Activated CD8-positive, alpha-beta memory T cell treated with anti-CD3 and anti-CD28 coated beads for 24 hours (primary cell): ENCODE measurements at regions not wholly inside any gene's neighbourhood (a gene's known extent, or its start where the extent isn't known, plus 50 kb on each side); places are given as distances from the start of the nearest gene placed in this dataset.
"Not testable (repeated sequence)": the region's sequence is repeated elsewhere in the genome, so short reads cannot be mapped to it uniquely, and the experiment has no call there.

Experiments
- DNase-seq: peaks from one replicate; pipeline ENCODE4 v3.0.0-alpha.2; 2020

GRCh38 chr18:10086458-10087210 lies 172.8 kb downstream of the VAPA start:
- no peak for DNase-seq

DNA sequence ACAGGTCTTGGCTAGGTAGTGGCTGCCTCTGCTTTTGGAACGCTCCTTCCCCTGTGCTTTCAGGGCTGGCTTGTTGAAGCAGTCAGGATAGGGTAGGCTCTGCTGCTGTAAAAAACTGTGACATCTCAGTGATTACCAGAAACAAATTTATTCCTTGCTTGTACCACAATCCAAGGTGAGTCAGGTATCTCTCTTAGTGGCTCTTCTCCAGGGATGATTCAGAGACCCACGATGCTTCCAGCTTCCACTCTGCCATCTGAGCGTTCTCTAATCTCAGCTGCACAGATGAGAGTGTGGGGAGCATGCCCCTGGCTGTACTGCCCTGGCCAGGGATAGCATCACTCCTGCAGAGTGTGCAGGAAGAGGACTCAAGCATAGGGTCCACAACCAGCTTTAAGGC lies 174.9 kb downstream of the VAPA start:
- DNase-seq: no peak

DNA sequence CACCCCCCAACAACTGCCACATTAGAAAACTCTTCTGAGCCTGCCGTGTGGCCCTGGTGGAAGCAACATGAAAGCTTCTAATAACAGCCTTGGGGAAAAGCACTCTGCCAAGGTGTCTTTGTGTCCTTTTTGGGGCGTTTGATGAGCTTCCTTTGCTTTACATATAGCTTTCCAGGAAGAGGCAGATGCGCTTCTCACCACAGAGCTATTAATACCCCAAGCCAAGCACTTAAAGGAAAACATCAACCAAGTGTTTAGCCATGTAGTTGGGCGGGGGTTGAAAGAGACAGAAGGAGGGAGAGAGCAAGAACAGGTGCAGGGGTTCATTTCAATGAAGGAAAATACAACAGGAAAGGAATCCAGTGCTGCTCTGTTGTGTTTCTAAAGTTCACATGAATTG lies 176.1 kb downstream of the VAPA start:
- no peak for DNase-seq

GRCh38 chr18:10090668-10091067 lies 176.9 kb downstream of the VAPA start:
- no peak for DNase-seq

DNA sequence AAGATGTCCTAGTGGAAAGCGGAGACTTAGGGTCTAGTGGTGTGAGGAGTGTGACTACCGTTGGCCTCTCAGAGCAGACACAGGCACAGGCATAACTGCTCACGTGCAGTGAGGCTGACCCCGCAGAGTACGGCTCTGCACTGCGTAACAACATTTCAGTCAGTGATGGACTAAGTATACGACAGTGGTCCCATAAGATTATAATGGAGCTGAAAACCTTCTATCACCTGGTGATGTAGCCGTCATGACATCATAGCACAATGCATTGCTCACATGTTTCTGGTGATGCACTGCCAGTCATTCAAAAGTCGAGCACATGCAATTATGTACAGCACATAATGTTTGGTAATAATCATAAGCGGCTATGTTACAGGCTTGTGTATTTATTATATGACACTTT lies 179.6 kb downstream of the VAPA start:
- no peak for DNase-seq

- DNase-seq: no peak
Measured at GRCh38 chr18:10094154-10094553, 180.3 kb downstream of the VAPA start.

DNA sequence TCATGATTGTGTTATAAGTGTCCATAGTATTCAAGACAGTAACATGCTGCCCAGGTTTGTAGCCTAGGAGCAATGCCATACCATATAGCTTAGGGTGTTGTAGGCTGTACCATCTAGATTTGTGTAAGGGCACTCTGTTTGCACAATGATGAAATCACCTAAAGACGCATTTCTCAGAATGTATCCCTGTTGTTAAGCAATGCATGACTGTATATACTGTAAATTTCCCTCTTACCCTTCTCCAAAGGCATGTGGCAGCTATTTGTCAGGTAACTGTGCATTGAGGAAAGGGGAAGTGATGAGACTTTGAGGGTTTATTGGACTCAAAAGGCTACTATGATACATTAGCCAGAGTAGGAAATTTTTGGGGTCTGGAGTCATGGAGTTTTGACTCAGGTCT lies 180.8 kb downstream of the VAPA start:
- no peak for DNase-seq

- no peak for DNase-seq
Measured at GRCh38 chr18:10095356-10095755, 181.5 kb downstream of the VAPA start.

DNA sequence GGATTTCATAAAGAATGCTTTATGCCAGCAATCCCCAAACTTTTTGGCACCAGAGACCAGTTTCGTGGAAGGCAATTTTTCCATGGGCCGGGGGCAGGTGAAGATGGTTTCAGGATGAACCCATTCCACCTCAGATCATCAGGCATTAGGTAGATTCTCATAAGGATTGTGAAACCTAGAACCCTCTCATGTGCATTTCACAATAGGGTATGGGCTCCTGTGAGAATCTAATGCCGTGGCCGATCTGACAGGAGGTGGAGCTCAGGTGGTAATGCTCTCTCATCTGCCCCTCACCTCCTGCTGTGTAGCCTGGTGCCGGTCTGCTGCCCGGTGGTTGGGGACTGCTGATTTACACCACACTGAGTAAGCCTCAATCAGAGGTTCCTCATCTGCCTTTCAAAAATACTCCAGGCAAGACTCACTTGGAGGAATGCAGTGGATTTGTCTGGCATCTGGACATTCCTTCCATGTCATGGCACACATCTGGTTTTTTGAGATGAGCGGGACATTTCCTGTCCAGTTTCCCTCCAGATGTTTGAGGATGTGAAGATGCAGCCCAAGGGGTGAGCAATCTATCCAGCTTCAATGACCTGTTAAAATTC lies 185.8 kb downstream of the VAPA start:
- DNase-seq: no peak

DNA sequence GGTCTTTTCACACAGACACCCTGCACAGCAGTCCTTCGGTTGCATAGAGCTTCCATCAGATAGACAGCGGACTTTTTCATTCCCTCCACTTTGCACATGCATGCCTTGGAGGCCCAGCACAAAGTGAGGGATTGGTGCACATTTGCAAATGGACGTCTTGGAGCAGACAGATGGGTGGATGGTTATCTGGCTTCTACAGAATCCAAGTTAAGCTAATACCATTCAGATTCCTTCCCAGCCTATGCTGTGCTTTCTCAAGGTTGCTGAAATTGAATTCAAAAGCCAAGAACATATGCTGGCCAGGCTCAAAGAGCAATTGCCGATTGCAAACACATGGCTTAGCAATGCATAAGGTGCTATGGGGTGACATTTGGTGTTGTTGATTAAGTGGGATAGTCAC lies 186.4 kb downstream of the VAPA start:
- no peak for DNase-seq

DNA sequence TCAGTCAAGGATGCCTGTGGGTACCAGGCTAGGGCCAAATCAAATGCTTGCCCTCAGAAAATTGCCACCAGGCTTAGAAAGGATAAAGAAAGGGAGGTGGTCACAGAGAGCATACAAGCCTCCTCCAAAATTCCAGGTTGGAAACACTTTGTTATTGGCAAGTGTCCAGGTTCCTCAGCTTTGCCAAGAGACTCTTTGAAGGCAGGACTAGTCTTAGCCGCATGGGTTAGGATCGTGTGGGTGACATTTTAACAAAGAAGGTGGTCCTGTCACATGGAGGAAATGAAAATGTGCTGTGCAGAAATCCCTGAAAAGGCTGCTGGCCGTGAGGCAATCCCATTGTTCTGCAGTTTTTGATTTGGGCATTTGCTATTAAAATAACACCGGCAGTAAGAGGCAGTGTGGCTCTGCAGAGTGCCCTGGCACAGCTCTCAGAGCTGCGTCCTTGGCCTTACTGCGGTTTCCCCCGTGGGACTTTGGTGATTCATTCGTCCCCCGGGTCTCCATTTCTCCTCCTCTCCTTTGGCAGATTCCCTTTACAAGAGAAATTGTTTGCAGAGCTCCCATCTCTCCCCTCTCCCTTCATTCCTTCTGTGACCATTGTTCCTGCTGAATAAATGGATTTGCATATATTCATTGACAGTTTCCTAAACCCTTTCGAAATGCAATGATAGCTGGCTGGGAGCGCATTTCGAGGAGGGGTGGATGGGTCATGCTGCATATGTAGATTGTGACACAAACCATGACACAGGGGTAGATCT lies 187.3 kb downstream of the VAPA start:
- no peak for DNase-seq

DNA sequence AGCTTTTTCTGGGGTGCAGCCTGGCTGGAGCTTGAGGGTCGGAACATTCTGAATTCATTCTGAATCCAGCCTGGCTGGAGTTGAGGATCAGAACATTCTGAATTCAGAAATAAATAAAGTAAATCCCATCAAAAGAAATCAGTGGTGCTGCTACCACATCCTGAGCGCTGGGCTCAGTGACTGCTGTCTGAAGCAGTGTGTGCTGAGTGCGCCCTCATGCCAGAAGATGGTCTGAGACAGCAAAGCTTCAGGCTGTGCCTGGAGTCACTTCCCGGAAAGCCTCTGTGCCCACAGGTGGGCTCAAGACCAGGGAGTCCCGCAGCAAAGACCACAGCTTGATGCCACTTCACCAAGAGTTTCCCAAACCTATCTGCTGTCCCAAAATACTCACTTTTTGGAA lies 187.9 kb downstream of the VAPA start:
- no peak for DNase-seq

- not testable (repeated sequence) for DNase-seq
Measured at GRCh38 chr18:10105118-10105517, 191.3 kb downstream of the VAPA start.

DNA sequence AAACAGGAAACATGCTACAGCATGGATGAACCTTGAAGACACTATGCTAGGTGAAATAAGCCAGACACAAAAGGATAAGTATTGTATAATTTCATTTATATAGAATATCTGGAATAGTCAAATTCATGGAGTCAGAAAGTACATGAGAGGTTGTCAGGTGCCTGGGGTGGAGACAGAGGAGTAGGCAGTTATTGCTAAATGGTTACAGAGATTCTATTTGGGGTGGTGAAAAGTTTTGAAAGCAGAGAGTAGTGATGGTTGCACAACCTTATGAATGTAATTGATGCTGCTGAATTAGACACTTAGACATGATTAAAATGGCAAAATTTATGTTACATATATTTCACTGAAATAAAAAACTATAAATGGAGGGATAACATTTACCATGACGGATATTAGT lies 197.4 kb downstream of the VAPA start:
- DNase-seq: no peak

GRCh38 chr18:10111944-10112343 lies 198.1 kb downstream of the VAPA start:
- no peak for DNase-seq

DNA sequence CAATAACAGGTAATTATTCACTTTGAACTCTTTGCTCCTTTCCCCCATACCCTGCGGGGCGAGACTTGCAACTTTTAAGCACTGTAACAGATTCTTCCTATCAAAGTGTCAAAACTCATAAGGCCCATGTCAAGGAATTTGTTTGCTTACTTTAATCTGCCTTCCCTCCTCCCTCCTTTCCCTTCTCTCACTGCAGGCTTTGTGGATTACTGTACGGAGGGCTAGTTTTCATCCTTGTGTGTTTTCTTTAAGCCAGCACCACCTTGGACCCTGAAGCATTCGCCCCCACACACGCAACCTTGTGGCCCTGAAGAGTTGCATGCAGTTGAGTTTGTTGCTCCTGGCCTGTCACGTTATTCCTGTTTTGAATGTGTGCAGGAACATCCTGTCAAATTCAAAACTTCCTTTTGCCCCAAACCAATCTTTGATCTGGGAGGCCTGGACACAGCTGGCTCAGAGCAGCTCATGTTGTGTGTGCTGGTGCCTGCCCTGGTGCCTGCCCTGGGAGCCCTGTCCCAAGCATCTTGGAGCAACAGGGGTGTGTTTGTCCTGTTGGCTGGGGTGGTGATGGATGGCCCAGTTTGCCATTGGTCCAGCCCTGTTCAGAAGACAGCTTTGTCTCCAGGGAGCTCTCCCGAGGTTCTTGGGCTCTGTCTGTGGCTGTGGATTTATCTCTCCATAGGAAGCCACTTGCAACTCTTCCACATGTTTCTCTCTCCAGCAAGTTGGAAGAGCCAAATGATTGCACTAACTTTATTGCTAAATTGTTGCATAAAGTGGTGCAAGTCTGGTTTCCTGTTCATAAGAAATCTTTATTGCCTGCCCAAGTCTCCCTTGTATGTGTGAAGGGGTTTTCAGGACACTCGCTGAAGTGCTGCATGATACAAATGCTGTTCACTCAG lies 199.6 kb downstream of the VAPA start:
- DNase-seq: no peak

DNA sequence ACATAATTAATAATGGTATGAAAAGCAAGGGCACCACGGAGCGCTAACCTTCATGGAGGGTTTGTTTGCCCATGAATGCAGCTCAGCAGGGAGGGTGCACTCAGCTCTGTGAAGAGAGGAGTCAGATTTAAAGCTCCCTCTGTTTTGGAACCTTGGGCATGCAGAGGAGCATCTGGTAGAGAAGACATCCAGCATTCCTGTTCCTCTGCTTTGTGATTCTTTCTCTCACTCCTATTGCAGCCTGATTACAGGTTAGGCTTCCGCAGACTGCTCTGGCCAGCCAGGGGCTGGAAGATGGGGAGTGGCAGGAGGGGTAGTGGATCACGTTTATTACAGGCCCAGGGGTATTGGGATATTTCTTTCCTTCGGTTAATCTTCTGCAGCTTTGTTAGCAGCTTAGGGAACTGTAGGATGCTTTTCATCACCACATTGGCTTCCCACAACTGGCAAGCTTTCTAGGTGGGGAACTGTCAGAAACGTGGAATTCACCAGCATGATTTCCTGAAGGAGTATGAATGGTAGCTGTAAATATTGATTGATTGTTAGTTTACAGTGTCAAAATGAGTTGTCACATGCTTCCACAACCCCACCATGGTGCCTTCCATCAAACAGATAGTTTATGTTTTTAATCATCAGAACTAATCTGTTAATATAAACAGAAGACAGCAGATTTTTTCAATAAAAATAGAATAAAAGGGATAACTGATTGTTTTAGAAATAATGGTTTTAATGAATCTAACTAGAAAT lies 201.1 kb downstream of the VAPA start:
- no peak for DNase-seq

GRCh38 chr18:10116574-10116973 lies 202.8 kb downstream of the VAPA start:
- no peak for DNase-seq

DNA sequence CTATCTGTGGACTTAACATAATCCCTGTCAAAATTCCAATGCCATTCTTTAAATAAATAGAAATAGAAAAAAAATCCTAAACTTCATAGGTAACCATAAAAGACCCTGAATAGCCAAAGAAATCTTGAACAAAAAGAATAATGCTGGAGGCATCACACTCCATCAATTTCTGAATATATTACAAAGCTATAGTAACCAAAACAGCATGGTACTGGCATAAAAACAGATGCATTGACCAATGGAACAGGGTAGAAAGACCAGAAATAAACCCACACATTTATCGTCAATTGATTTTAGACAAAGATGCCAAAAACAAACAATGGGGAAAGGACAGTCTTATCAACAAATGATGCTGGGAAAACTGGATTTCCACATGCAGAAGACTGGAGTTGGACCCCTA lies 205.7 kb downstream of the VAPA start:
- no peak for DNase-seq

GRCh38 chr18:10119991-10120390 lies 206.2 kb downstream of the VAPA start:
- DNase-seq: no peak

DNA sequence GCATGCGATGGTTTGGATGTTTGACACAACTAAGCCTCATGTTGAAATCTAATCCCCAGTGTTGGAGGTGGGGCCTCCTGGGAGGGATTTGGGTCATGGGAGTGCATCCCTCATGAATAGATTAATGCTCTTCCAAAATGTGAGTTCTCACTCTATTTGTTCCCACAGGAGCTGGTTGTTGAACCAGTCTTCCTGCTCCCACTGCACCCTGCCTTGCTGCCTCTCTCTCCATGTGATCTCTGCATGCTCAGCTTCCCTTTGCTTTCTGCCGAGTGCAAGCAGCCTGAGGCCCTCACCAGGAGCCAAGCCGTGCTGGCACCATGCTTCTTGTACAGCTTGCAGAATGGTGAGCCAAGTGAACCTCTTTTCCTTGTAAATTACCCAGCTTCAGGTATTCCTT lies 206.8 kb downstream of the VAPA start:
- no peak for DNase-seq

DNA sequence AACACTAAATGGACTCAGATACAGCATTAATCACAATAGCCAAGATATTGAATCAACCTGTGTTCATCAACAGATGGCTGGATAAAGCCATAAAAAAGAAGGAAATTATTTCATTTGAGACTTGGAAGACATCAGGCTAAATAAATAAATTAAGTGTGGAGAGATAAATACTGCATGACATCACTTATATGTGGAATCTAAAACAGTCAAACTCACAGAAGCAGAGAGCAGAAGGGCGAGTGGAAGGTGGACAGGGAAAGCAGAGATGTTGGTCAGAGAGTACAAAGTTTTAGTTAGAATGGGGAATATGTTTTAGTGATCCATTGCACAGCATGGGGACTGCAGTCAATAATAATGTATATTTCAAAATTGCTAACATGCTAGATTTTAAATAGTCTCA lies 207.2 kb downstream of the VAPA start:
- DNase-seq: no peak
